ENCODE measurements at regions not wholly inside any gene's neighbourhood (a gene's known extent, or its start where the extent isn't known, plus 50 kb on each side); places are given as distances from the start of the nearest gene placed in this dataset.

GRCh38 chr9:88721025-88721424, 186.0 kb downstream of the NXNL2 start:
- TF ChIP-seq ZNF569 (CRISPR knock-in tag; IDR thresholded peaks at IDR 0.05; ENCODE audit: borderline replicate concordance) = no peak
- TF ChIP-seq SMAD3 (CRISPR knock-in tag; IDR thresholded peaks at IDR 0.05) = no peak
- no peak for TF ChIP-seq EZH2 (conservative IDR thresholded peaks at IDR 0.05; ENCODE audit: low read depth, low read length)
